SK-N-SH (cell line): ENCODE measurements at regions not wholly inside any gene's neighbourhood (a gene's known extent, or its start where the extent isn't known, plus 50 kb on each side); places are given as distances from the start of the nearest gene placed in this dataset.

Source experiments
- CTCF ChIA-PET: fragments of 300-600, 350-600 bp; formaldehyde crosslinking; extraction: SDS; loops from one replicate; lab custom pipeline; 2021; lab: Yijun Ruan, JAX
- POLR2A ChIA-PET: fragments of 350-600 bp; sonication (Branson Sonifier 250); formaldehyde crosslinking; extraction: SDS; loops from one replicate; lab custom pipeline; 2020; ENCODE audit warnings: antibody characterized with exemption, inconsistent platforms; lab: Yijun Ruan, JAX
- DNase-seq: peaks from one replicate; pipeline ENCODE4 v3.0.0; 2012
- H2AFZ ChIP-seq: fragments of 200-600 bp; sonication (generic); 2 replicates; pipeline ENCODE4 v1.8.1; 2016; ENCODE audit warnings: antibody characterized with exemption, mild to moderate bottlenecking, low read depth
- H3F3A ChIP-seq: fragments of 200-600 bp; sonication (generic); replicated peaks from 2 replicates; pipeline ENCODE3; 2016; ENCODE audit warnings: antibody characterized with exemption, mild to moderate bottlenecking; ENCODE audit not compliant: insufficient read depth
- H3K27ac ChIP-seq, 2 experiments: fragments of 200-500 bp in 1 of 2; fragments of 200-600 bp in 1 of 2; sonication (Bioruptor generic) in 1 of 2; sonication (generic), shearing (Covaris generic) in 1 of 2; 2 replicates each; pipeline versions ENCODE4 v1.5.1 to v1.6.1; 2014 to 2016; ENCODE audit warnings: low read depth in 2 of 2, inconsistent platforms in 1 of 2, low read length in 1 of 2, mild to moderate bottlenecking in 1 of 2, mixed read lengths in 1 of 2
- H3K27me3 ChIP-seq: fragments of 200-600 bp; sonication (generic), shearing (Covaris generic); 2 replicates; pipeline ENCODE4 v1.6.1; 2016; ENCODE audit warnings: mixed run types; ENCODE audit not compliant: insufficient read depth
- H3K36me3 ChIP-seq, 2 experiments: fragments of 200-500 bp in 1 of 2; fragments of 200-600 bp in 1 of 2; sonication (Bioruptor generic) in 1 of 2; sonication (generic) in 1 of 2; replicated peaks in 1 of 2; 2 replicates each; pipeline versions ENCODE3 to v1.5.1; 2014 to 2016; ENCODE audit warnings: low read length in 1 of 2, mild to moderate bottlenecking in 1 of 2; ENCODE audit not compliant: insufficient read depth in 2 of 2, control insufficient read depth in 1 of 2
- H3K4me1 ChIP-seq, 2 experiments: fragments of 200-500 bp in 1 of 2; fragments of 200-600 bp in 1 of 2; sonication (Bioruptor generic) in 1 of 2; sonication (generic), shearing (Covaris generic) in 1 of 2; 2 replicates each; pipeline versions ENCODE4 v1.5.1 to v1.6.1; 2014 to 2016; ENCODE audit warnings: low read depth in 1 of 2, low read length in 1 of 2, mixed run types in 1 of 2; ENCODE audit not compliant: insufficient read depth in 2 of 2, control insufficient read depth in 1 of 2
- H3K4me2 ChIP-seq: fragments of 200-600 bp; sonication (generic), shearing (Covaris generic); 2 replicates; pipeline ENCODE4 v1.6.1; 2017; ENCODE audit warnings: mixed run types
- H3K4me3 ChIP-seq, 2 experiments: fragments of 200-500 bp in 1 of 2; fragments of 200-600 bp in 1 of 2; sonication (Bioruptor generic) in 1 of 2; sonication (generic), shearing (Covaris generic) in 1 of 2; 2 replicates each; pipeline versions ENCODE4 v1.5.1 to v1.8.1; 2014 to 2016; ENCODE audit warnings: low read depth in 2 of 2, inconsistent platforms in 1 of 2, low read length in 1 of 2, mild to moderate bottlenecking in 1 of 2, mixed read lengths in 1 of 2, moderate library complexity in 1 of 2
- H3K79me2 ChIP-seq: fragments of 200-600 bp; sonication (generic); 2 replicates; pipeline ENCODE4 v1.8.1; 2017; ENCODE audit warnings: mild to moderate bottlenecking; ENCODE audit not compliant: insufficient read depth
- H3K9ac ChIP-seq: fragments of 200-600 bp; sonication (generic); 2 replicates; pipeline ENCODE4 v1.6.1; 2017; ENCODE audit warnings: mixed run types
- H3K9me2 ChIP-seq: fragments of 200-600 bp; sonication (generic); 2 replicates; pipeline ENCODE4 v1.6.1; 2017; ENCODE audit warnings: mixed run types
- H3K9me3 ChIP-seq: fragments of 200-600 bp; sonication (generic); 2 replicates; pipeline ENCODE4 v1.6.1; 2017; ENCODE audit warnings: mixed run types, mild to moderate bottlenecking, moderate library complexity
- H4K20me1 ChIP-seq: fragments of 200-600 bp; sonication (generic); 2 replicates; pipeline ENCODE4 v1.6.1; 2017; ENCODE audit warnings: mild to moderate bottlenecking, mixed run types; ENCODE audit not compliant: insufficient read depth
- EZH2phosphoT487 ChIP-seq: fragments of 200-600 bp; sonication (generic); IDR thresholded peaks from 2 replicates; pipeline ENCODE4 v1.6.1; 2017; ENCODE audit warnings: low read depth, mixed run types, mild to moderate bottlenecking, antibody characterized with exemption, moderate library complexity, borderline replicate concordance
- FOSL2 ChIP-seq: IDR thresholded peaks from 2 replicates; pipeline ENCODE4 v1.4.0; 2012; ENCODE audit warnings: low read depth, mild to moderate bottlenecking, moderate library complexity, borderline replicate concordance
- FOXJ3 ChIP-seq: sonication (generic); formaldehyde crosslinking; IDR thresholded peaks from 2 replicates; pipeline ENCODE4 v1.5.1; 2020; ENCODE audit warnings: mild to moderate bottlenecking, missing genetic modification reagents
- GATA2 ChIP-seq: sonication (generic); formaldehyde crosslinking; IDR thresholded peaks from 2 replicates; pipeline ENCODE4 v1.5.0; 2020; ENCODE audit warnings: mild to moderate bottlenecking, missing genetic modification reagents
- IRF3 ChIP-seq: fragments of 150-350 bp; IDR thresholded peaks from 2 replicates; pipeline ENCODE4 v1.6.1; 2016; ENCODE audit warnings: mild to moderate bottlenecking, low read depth, low read length
- MAX ChIP-seq: IDR thresholded peaks from 2 replicates; pipeline ENCODE4 v1.4.0; 2012; ENCODE audit warnings: low read depth
- NFIC ChIP-seq: IDR thresholded peaks from 2 replicates; pipeline ENCODE4 v1.4.0; 2012; ENCODE audit warnings: borderline replicate concordance
- PBX3 ChIP-seq: IDR thresholded peaks from 2 replicates; pipeline ENCODE4; 2012
- POLR2AphosphoS5 ChIP-seq: IDR thresholded peaks from 2 replicates; pipeline ENCODE4 v1.6.1; 2012; ENCODE audit warnings: low read depth, low read length
- RAD21 ChIP-seq: IDR thresholded peaks from 2 replicates; pipeline ENCODE4 v1.6.1; 2012; ENCODE audit warnings: mild to moderate bottlenecking, low read length
- RCOR1 ChIP-seq: fragments of 150-350 bp; IDR thresholded peaks from 2 replicates; pipeline ENCODE4 v1.6.1; 2017; ENCODE audit warnings: antibody characterized with exemption, low read length
- REST ChIP-seq: IDR thresholded peaks from 2 replicates; pipeline ENCODE4 v1.6.1; 2012; ENCODE audit warnings: mild to moderate bottlenecking, low read depth, low read length, moderate library complexity
- SMC3 ChIP-seq: IDR thresholded peaks from 2 replicates; pipeline ENCODE4 v1.6.1; 2012; ENCODE audit warnings: low read depth, low read length, improper control_type of control experiment
- TAF1 ChIP-seq: IDR thresholded peaks from 2 replicates; pipeline ENCODE4 v1.6.1; 2012; ENCODE audit warnings: low read depth, mild to moderate bottlenecking, low read length, moderate library complexity, borderline replicate concordance
- TCF12 ChIP-seq: IDR thresholded peaks from 2 replicates; pipeline ENCODE4 v1.4.0; 2012
- TEAD4 ChIP-seq: IDR thresholded peaks from 2 replicates; pipeline ENCODE4 v1.4.0; 2012; ENCODE audit warnings: mild to moderate bottlenecking, borderline replicate concordance; ENCODE audit not compliant: insufficient read depth
- USF1 ChIP-seq: IDR thresholded peaks from 2 replicates; pipeline ENCODE4 v1.4.0; 2012; ENCODE audit warnings: low read depth, borderline replicate concordance
- ZBTB33 ChIP-seq: IDR thresholded peaks from 2 replicates; pipeline ENCODE4 v1.4.0; 2012; ENCODE audit warnings: low read depth, borderline replicate concordance
- WGBS: methylation state at CpG from one replicate; pipeline ENCODE4 v1.1.6; 2017; ENCODE audit warnings: low lambda C conversion rate; 5-methylcytosine and 5-hydroxymethylcytosine counted together

GRCh38 chr17:65364438-65364837 lies 197.0 kb downstream of the AXIN2 start:
- Histone ChIP-seq H3K4me3 (no peak overlapping the region), H3F3A (no peaks in the 10 kb centered on the region), H3K79me2 (no peaks in the 10 kb centered on the region), H3K9me2 (no peaks in the 10 kb centered on the region), H3K4me2 (no peak overlapping the region), H3K36me3 (no peaks in the 10 kb centered on the region)
- no peak for DNase-seq
- POLR2A ChIA-PET = no interaction called here
- TF ChIP-seq GATA2 (CRISPR knock-in tag) (no peak), POLR2AphosphoS5 (no peak), TEAD4 (no peak), RAD21 (no peak), RCOR1 (no peak), TAF1 (no peak), IRF3 (no peak), ZBTB33 (no peak), TCF12 (no peak), PBX3 (no peak), SMC3 (no peak), FOXJ3 (CRISPR knock-in tag) (no peak), FOSL2 (no peak), EZH2phosphoT487 (no peak), MAX (no peak), NFIC (no peak), USF1 (no peak), REST (no peak)
- TF ChIP-seq, all 33 proteins: peak for 0
- 69% methylated on average over 7 of the region's 7 CpGs for WGBS
- H3K27ac ChIP-seq = no peak overlapping the region
- CTCF ChIA-PET = interaction anchor here (0.6 to 2.5 kb wide), 3 partner anchors 10 to 17 kb away, joined by 3 to 12 read pairs (median 3); no protein-coding TSS in a partner anchor
- no peak overlapping the region for H3K9ac ChIP-seq
- no peaks in the 10 kb centered on the region; a peak in 1 of 4 replicates for H3K4me1 ChIP-seq
- H3K27me3 ChIP-seq = no peaks in the 10 kb centered on the region; the same call in 1 of the 2 replicates
- H2AFZ ChIP-seq = no peak overlapping the region
- no peaks in the 10 kb centered on the region for H4K20me1 ChIP-seq
- no peaks in the 10 kb centered on the region for H3K9me3 ChIP-seq
